T-cell (primary cell): ENCODE measurements at regions not wholly inside any gene's neighbourhood (a gene's known extent, or its start where the extent isn't known, plus 50 kb on each side); places are given as distances from the start of the nearest gene placed in this dataset.

Experiments
- ATAC-seq, 4 experiments: fragments of 200-7000 bp in 3 of 4; fragments of 150-1000 bp in 1 of 4; cut with Tn5 transposase; replicated peaks in 1 of 4; 1 replicate in 3 of 4; 2 replicates in 1 of 4; pipeline ENCODE4 v1.10.0; 2021; ENCODE audit warnings: moderate library complexity in 3 of 4, mild to moderate bottlenecking in 2 of 4, moderate number of reproducible peaks in 1 of 4
- CTCF ChIA-PET, 2 donors: fragments of 300-600 bp; sonication (Branson Sonifier 250); formaldehyde crosslinking; loops; one replicate each; lab custom pipeline; 2022; ENCODE audit warnings: antibody characterized with exemption in 2 of 2; lab: Charles Lee
- POLR2A ChIA-PET, 2 donors: fragments of 300-600 bp; sonication (Branson Sonifier 250); formaldehyde crosslinking; loops; one replicate each; lab custom pipeline; 2022; ENCODE audit warnings: antibody characterized with exemption in 2 of 2; lab: Charles Lee
- DNase-seq, 35 experiments: peaks; one replicate each; pipeline versions ENCODE4 v3.0.0 to v3.0.0-alpha.2; 2013 to 2023
- H3K27ac ChIP-seq: one replicate; pipeline ENCODE4 v1.5.1; 2013; ENCODE audit warnings: low read length
- H3K27me3 ChIP-seq, 2 experiments: replicated peaks in 1 of 2; 1 replicate in 1 of 2; 2 replicates in 1 of 2; pipeline versions ENCODE4 v1.6.1 to v1.7.0; 2013; ENCODE audit warnings: low read length in 1 of 2, mixed read lengths in 1 of 2; ENCODE audit not compliant: control insufficient read depth in 2 of 2, insufficient read depth in 2 of 2; ENCODE audit errors: extremely low read depth in 1 of 2
- H3K36me3 ChIP-seq, 2 donors: 1 replicate in 1 of 2; 2 replicates in 1 of 2; pipeline versions ENCODE4 v1.6.1 to v1.7.0; 2013; ENCODE audit warnings: low read length in 1 of 2; ENCODE audit not compliant: control insufficient read depth in 2 of 2, insufficient read depth in 1 of 2; ENCODE audit errors: extremely low read depth in 1 of 2
- H3K4me1 ChIP-seq, 2 experiments: 1 replicate in 1 of 2; 2 replicates in 1 of 2; pipeline versions ENCODE4 v1.6.1 to v1.7.0; 2013; ENCODE audit warnings: low read length in 2 of 2, mixed read lengths in 1 of 2; ENCODE audit not compliant: insufficient read depth in 2 of 2, control insufficient read depth in 1 of 2; ENCODE audit errors: extremely low read depth in 1 of 2
- H3K4me3 ChIP-seq, 2 donors: 1 replicate in 1 of 2; 2 replicates in 1 of 2; pipeline versions ENCODE4 v1.5.1 to v1.7.0; 2013; ENCODE audit warnings: mild to moderate bottlenecking in 2 of 2, low read length in 1 of 2, moderate library complexity in 1 of 2; ENCODE audit not compliant: control insufficient read depth in 1 of 2; ENCODE audit errors: extremely low read depth in 1 of 2
- H3K9me3 ChIP-seq: 2 replicates; pipeline ENCODE4 v1.7.0; 2013
- H3K27ac Mint-ChIP-seq, 2 donors: one replicate each; pipeline ENCODE4 v1.8.0; 2020 to 2021; ENCODE audit warnings: mild to moderate bottlenecking in 2 of 2, mixed read lengths in 2 of 2
- H3K27me3 Mint-ChIP-seq, 2 donors: one replicate each; pipeline ENCODE4 v1.8.0; 2021 to 2022; ENCODE audit warnings: mixed read lengths in 2 of 2
- H3K36me3 Mint-ChIP-seq: one replicate; pipeline ENCODE4 v1.8.0; 2021; ENCODE audit warnings: mixed read lengths
- H3K4me1 Mint-ChIP-seq, 3 donors: one replicate each; pipeline ENCODE4 v1.8.0; 2020 to 2022; ENCODE audit warnings: mixed read lengths in 3 of 3, mild to moderate bottlenecking in 1 of 3
- H3K4me3 Mint-ChIP-seq, 3 donors: one replicate each; pipeline ENCODE4 v1.8.0; 2020 to 2022; ENCODE audit warnings: mild to moderate bottlenecking in 3 of 3, mixed read lengths in 3 of 3, moderate library complexity in 3 of 3
- H3K9me3 Mint-ChIP-seq, 3 donors: one replicate each; pipeline ENCODE4 v1.8.0; 2020 to 2022; ENCODE audit warnings: mixed read lengths in 3 of 3
- WGBS: methylation state at CpG from one replicate; pipeline ENCODE4 v1.1.5; 2013; ENCODE audit warnings: missing lambda C conversion rate; ENCODE audit not compliant: insufficient coverage; 5-methylcytosine and 5-hydroxymethylcytosine counted together

DNA sequence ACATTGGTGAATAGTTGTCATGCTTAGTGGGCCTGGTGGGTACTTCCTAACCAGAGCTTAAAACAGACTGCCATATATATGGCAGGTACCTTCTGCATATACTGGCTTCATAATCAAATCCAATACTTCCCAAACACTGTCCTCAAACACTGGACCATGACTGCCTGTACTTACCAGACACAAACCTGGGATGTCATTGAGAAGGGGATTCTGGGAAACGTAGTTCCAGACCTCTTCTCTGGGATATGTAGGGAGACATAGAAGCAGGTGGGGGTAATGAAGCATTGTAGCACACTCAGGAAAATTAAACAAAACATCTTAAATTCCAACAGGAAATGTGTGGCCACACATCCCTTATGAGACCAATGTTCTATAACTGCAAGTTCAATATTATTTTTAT is 76.5 kb upstream of the ADAMTS5 start:
- Histone ChIP-seq H3K36me3 (no peaks in the 10 kb centered on the region), H3K4me1 (no peaks in the 10 kb centered on the region), H3K4me3 (no peak overlapping the region), H3K9me3 (no peaks in the 10 kb centered on the region), H3K27ac (no peak overlapping the region), H3K27me3 (no peaks in the 10 kb centered on the region)
- POLR2A ChIA-PET, result no interaction called here
- DNase-seq (no peak), ATAC-seq (no peak)
- WGBS, result no CpG with 5 or more reads among the region's 1 CpG
- Mint-ChIP-seq H3K4me1 (no peaks in the 10 kb centered on the region), H3K4me3 (no peak overlapping the region), H3K36me3 (no peaks in the 10 kb centered on the region), H3K27ac (no peak overlapping the region), H3K9me3 (peaks cover 0 to 3% (median 0%) of the 10 kb centered on the region in 3 donors), H3K27me3 (no peaks in the 10 kb centered on the region)
- CTCF ChIA-PET, result no interaction called here

DNA sequence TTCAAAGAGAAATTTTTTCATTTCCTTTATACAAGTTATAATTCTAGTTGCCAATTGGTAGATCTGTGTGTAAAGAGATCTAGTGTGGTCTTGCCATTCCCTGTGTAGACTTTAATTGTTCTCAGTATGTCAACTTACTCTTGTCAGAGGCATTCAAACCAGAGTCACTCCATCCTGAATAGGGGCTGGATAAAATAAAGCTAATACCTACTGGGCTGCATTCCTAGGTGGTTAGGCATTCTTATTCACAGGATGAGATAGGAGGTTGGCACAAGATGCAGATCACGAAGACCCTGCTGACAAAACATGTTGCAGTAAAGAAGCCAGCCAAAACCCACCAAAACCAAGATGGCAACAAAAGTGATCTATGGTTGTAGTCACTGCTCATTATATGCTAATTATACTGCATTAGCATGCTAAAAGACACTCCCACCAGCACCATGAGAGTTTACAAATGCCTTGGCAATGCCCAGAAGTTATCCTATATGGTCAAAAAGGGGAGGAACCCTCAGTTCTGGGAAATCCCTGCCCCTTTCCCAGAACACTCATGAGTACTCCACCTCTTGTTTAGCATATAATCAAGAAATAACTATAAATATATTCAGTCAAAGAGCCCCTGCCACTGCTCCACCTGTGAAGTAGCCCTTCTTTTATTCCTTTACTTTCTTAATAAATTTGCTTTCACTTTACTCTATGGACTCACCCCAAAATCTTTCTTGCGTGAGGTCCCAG is 74.0 kb upstream of the ADAMTS5 start:
- H3K36me3 ChIP-seq, result no peaks in the 10 kb centered on the region
- Mint-ChIP-seq H3K27me3 (no peaks in the 10 kb centered on the region), H3K9me3 (peaks cover 0 to 3% (median 0%) of the 10 kb centered on the region in 3 donors), H3K4me3 (no peak overlapping the region), H3K36me3 (no peaks in the 10 kb centered on the region), H3K27ac (no peak overlapping the region), H3K4me1 (no peaks in the 10 kb centered on the region)
- no peak for ATAC-seq
- WGBS, result no CpG with 5 or more reads among the region's 2 CpGs
- no peak overlapping the region for H3K27ac ChIP-seq
- H3K4me3 ChIP-seq, result no peak overlapping the region
- H3K27me3 ChIP-seq, result no peaks in the 10 kb centered on the region
- H3K9me3 ChIP-seq, result no peaks in the 10 kb centered on the region
- no peaks in the 10 kb centered on the region for H3K4me1 ChIP-seq
- DNase-seq, result no peak
- POLR2A ChIA-PET, result interaction anchor here in 1 of 2 donors (0.6 kb wide), 1 partner anchor 513 kb away, joined by 3 read pairs; no protein-coding TSS in a partner anchor
- CTCF ChIA-PET, result interaction anchor here in 1 of 2 donors (0.7 kb wide), 1 partner anchor 137 kb away, joined by 4 read pairs; no protein-coding TSS in a partner anchor

DNA sequence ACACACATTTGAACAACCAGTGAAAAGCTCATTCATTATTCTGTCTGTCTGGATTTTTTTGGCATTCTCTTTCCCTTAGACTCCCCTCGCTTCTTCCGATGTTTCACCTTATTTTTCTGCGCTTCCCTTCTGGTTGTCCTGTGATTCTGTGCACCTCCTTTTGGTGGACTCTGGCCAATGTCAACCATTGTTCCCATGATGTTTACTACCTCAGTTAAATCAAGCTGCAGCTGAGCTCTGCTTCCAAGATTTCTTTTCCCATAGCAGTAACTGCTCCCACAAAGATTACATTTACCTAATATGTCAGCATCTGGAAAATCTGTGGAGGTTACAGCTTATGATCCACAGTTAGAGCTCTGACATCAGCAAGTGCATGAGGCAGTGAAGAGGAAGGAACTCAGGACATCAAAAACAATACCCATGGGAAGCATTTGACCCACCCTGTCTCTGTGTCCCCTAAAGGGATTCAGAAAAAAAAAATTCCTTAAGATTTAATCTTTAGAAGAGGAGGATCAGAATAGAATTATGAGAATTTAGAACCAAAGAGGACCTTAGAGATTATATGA is 69.9 kb upstream of the ADAMTS5 start:
- ATAC-seq (no peak), DNase-seq (no peak)
- H3K4me3 Mint-ChIP-seq, result no peak overlapping the region
- Histone ChIP-seq H3K27me3 (no peaks in the 10 kb centered on the region), H3K27ac (no peak overlapping the region), H3K36me3 (no peaks in the 10 kb centered on the region), H3K4me3 (no peak overlapping the region), H3K9me3 (no peaks in the 10 kb centered on the region), H3K4me1 (no peaks in the 10 kb centered on the region)
- H3K4me1 Mint-ChIP-seq, result no peaks in the 10 kb centered on the region
- H3K36me3 Mint-ChIP-seq, result no peaks in the 10 kb centered on the region
- ChIA-PET POLR2A (no interaction called here), CTCF (no interaction called here)
- H3K27ac Mint-ChIP-seq, result no peak overlapping the region
- H3K27me3 Mint-ChIP-seq, result no peaks in the 10 kb centered on the region
- H3K9me3 Mint-ChIP-seq, result peaks cover 0 to 9% (median 0%) of the 10 kb centered on the region in 3 donors
- WGBS, result 92% methylated on average over 3 of the region's 3 CpGs

DNA sequence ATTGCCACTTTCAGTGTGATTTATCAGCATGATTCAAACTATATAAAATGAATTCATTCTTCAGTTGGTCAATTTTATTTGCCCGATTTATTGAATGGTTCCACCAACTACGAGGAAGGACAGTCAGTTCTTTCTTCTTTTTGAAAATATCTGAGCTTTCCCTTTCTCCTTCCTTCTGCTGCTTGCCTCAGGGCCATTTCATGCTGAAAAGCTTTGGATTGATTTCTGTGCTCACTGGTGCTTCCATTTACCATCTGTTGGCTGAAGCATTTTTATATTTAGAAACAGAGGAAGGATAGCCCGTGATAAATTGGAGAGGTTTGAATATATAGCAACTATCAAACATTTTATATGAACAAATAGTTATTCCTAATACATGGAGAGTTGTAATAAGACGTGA is 68.9 kb upstream of the ADAMTS5 start:
- ChIA-PET CTCF (no interaction called here), POLR2A (no interaction called here)
- no CpG with 5 or more reads among the region's 4 CpGs for WGBS

DNA sequence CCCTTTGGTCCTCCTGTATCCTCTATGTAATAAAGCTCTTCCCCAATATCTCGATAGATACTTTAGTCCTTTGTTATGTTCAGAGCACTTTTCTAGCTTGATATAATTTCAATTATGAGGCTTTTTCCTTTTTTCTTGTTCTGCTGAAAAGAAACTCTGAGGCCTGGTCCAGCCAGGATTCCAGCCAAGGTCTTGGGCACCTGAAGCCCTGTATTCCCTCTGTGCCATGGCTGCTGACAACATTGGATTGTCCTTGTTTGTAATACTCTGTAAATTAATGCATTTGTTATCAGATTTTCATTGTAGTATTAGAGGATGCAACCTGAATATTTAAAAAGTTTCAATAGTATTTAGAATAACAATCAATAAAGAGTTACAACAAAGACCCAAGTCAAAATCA is 67.9 kb upstream of the ADAMTS5 start:
- Mint-ChIP-seq H3K4me1 (no peaks in the 10 kb centered on the region), H3K27ac (no peak overlapping the region), H3K9me3 (peaks cover 0 to 5% (median 0%) of the 10 kb centered on the region in 3 donors), H3K27me3 (no peaks in the 10 kb centered on the region), H3K36me3 (no peaks in the 10 kb centered on the region), H3K4me3 (no peak overlapping the region)
- no peak for DNase-seq
- Histone ChIP-seq H3K4me1 (no peaks in the 10 kb centered on the region), H3K27ac (no peak overlapping the region), H3K36me3 (no peaks in the 10 kb centered on the region), H3K9me3 (no peaks in the 10 kb centered on the region), H3K4me3 (no peak overlapping the region), H3K27me3 (no peaks in the 10 kb centered on the region)
- ChIA-PET POLR2A (no interaction called here), CTCF (no interaction called here)
- WGBS, result no CpG with 5 or more reads among the region's 1 CpG
- ATAC-seq, result no peak

More for the DNA sequence above, 68.9 kb upstream of the ADAMTS5 start:
- H3K27ac Mint-ChIP-seq, result no peak overlapping the region
- DNase-seq (no peak), ATAC-seq (no peak)
- H3K4me1 ChIP-seq, result no peaks in the 10 kb centered on the region
- no peaks in the 10 kb centered on the region for H3K36me3 Mint-ChIP-seq
- H3K4me1 Mint-ChIP-seq, result no peaks in the 10 kb centered on the region
- no peak overlapping the region for H3K4me3 Mint-ChIP-seq
- no peaks in the 10 kb centered on the region for H3K36me3 ChIP-seq
- no peak overlapping the region for H3K27ac ChIP-seq
- H3K4me3 ChIP-seq, result no peak overlapping the region
- no peaks in the 10 kb centered on the region for H3K27me3 Mint-ChIP-seq
- H3K27me3 ChIP-seq, result no peaks in the 10 kb centered on the region
- H3K9me3 Mint-ChIP-seq, result peaks cover 0 to 5% (median 0%) of the 10 kb centered on the region in 3 donors
- no peaks in the 10 kb centered on the region for H3K9me3 ChIP-seq

DNA sequence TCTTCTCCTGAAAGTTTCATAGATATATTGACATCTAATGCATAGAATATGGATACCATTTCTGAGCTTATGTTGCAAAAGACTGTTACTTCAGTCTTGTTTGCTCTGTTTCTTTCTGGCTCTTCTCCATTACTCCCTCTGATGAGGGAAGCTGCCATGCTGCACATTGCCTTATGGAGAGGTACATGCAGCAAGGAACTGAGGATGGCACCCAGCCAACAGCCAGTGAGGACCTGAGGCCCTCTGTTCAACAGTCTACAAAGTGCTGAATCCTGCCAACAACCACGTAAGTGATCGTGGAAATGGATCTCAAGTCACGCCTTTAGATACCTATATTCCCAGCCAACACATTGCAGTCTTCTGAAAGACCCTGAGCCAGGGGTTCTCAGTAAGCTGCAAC is 66.6 kb upstream of the ADAMTS5 start:
- ATAC-seq (no peak), DNase-seq (no peak)
- no peaks in the 10 kb centered on the region for H3K36me3 ChIP-seq
- Mint-ChIP-seq H3K27ac (no peak overlapping the region), H3K27me3 (no peaks in the 10 kb centered on the region), H3K4me1 (no peaks in the 10 kb centered on the region), H3K36me3 (no peaks in the 10 kb centered on the region), H3K9me3 (peaks cover 0 to 5% (median 0%) of the 10 kb centered on the region in 3 donors), H3K4me3 (no peak overlapping the region)
- no CpG with 5 or more reads among the region's 3 CpGs for WGBS
- H3K27me3 ChIP-seq, result no peaks in the 10 kb centered on the region
- no peaks in the 10 kb centered on the region for H3K9me3 ChIP-seq
- H3K27ac ChIP-seq, result no peak overlapping the region
- ChIA-PET POLR2A (no interaction called here), CTCF (no interaction called here)
- no peaks in the 10 kb centered on the region for H3K4me1 ChIP-seq
- H3K4me3 ChIP-seq, result no peak overlapping the region
